HG03025 (cell line): ENCODE measurements at regions not wholly inside any gene's neighbourhood (a gene's known extent, or its start where the extent isn't known, plus 50 kb on each side); places are given as distances from the start of the nearest gene placed in this dataset.
"Not testable (repeated sequence)": the region's sequence is repeated elsewhere in the genome, so short reads cannot be mapped to it uniquely, and the experiment has no call there.

Experiments
- ATAC-seq: cut with Tn5 transposase; IDR thresholded peaks from one replicate; pipeline ENCODE4 v1.9.1; 2021; ENCODE audit warnings: mild to moderate bottlenecking, moderate library complexity; ENCODE audit not compliant: unreplicated experiment, low FRiP score

- no peak for ATAC-seq
These were observed 272.8 kb upstream of the SLC30A5 start for GRCh38 chr5:68821056-68821455.

- ATAC-seq: no peak
These were observed 271.0 kb upstream of the SLC30A5 start for GRCh38 chr5:68822796-68823195.

- ATAC-seq: no peak
These were observed 270.5 kb upstream of the SLC30A5 start for GRCh38 chr5:68823301-68823700.

GRCh38 chr5:68830377-68830898, 263.4 kb upstream of the SLC30A5 start:
- ATAC-seq: no peak

DNA sequence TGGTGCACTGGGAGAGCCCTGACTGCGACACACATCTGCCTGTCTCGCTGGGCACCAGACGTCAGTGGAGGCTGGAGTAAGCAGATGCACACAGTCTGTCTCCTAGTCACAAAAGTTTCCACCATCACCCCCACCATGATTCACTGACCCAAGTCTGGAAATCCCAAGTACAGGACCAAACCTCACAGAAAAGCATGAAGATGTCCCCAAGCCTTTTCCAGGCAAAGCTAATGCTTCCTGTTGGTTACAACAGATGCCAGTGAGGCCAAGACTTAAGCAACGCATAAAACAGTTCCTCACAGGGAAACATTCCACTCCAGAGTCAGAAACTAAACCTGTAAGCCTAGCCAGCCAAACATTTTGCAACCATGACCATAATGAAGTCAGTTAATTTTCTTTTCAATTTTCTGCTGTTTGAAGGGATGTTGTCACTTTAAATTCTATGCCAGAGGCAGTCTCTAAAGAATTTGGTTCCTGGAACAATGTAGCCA, 259.3 kb upstream of the SLC30A5 start:
- ATAC-seq: no peak

GRCh38 chr5:68838157-68838718, 255.6 kb upstream of the SLC30A5 start:
- no peak for ATAC-seq

DNA sequence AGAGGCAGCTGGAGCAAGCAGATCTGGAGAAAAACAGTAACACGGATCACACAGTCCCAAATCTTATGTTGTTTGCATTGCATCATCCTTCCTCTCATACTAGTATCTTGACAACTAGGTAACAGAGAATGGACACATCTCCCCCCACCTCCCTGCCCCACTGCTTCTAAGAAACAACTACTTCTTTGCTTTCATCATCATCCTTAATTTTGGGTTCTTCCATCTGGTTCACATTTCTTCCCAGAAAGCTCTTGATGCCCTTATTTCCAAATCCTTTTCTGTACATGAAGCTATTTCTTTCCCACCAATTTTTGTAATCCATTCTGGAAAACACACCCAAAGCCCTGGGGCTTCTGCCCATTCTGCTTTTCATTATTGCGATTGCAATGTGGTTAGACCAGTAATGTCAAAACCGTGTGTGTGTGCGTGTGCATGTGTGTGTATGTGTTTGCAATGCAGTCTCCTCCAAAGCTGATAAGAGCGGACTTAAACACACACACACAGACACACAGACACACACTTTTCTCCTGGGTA, 254.7 kb upstream of the SLC30A5 start:
- no peak for ATAC-seq

DNA sequence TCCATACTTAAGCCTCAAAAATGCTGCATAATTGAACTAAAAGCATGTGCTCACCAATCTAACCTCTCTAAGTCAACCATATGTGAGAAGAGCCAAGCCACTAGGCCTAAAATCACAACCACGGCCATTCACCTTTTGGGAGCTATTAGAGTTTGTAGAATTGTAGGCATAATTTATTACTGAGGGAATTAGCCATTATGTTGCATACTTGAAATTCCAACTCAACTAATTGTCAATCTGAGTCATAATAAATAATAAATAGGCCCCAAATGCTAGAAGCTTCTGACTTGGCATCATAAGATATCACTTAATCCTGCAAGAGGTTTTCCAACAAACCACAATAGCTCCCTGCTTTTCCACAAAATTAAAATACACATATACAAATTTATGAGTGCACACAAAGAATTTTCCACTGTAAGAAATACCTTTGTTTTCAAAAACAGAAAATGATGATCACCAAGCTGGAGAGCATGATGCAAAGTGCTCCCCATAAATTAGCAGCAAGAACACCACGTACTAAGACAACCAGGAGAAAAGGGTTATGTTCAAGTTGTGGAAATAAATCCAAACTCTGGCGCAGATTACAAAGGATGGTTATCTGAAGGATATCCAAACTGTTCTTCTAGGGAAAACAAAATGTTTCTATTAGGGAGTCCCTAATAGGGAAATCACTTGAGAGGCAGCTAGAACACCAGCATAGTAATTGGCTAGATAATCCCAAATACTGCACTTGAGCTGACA, 250.0 kb upstream of the SLC30A5 start:
- ATAC-seq: no peak

DNA sequence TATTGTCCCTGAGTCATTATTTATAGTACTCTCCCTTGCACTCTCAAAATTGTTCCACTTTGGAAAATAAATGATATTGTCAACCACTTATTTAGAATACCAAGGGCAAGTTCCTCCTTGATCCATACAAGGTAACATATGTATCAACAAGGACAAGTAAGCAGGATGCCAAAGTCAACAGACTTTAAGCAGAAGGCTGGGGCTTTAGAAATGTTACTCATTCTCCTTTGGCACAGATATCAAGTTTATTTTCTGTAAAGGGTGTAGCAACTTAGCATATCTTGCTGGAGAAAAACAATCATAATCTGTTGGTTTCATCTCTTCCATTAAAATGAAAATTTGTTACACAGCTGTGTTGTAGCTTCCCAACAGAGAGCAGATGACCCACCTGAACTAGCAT, 248.7 kb upstream of the SLC30A5 start:
- ATAC-seq: no peak

- ATAC-seq: no peak
These were observed 247.0 kb upstream of the SLC30A5 start for GRCh38 chr5:68846828-68847227.

DNA sequence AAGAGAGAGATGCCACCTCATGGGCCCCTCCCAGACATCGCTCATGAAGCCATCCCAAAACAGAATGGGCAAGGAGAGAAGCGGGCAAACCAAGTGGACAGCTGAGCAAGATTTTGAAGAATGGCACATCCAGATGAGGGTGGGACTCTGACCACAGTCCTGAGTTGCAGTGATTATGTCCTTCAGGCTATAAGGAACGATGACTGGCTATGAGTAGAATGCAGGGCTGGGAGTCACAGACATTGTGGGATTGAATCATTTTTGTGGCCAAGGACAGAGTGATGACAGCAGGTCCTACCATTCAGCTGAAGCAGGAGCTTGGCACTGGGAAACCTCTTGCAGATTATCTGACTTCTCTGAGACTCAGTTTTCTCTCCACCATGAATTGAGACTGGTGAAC, 245.7 kb upstream of the SLC30A5 start:
- ATAC-seq: no peak

- no peak for ATAC-seq
These were observed 244.7 kb upstream of the SLC30A5 start for GRCh38 chr5:68849103-68849502.

GRCh38 chr5:68849906-68850305, 243.9 kb upstream of the SLC30A5 start:
- no peak for ATAC-seq

DNA sequence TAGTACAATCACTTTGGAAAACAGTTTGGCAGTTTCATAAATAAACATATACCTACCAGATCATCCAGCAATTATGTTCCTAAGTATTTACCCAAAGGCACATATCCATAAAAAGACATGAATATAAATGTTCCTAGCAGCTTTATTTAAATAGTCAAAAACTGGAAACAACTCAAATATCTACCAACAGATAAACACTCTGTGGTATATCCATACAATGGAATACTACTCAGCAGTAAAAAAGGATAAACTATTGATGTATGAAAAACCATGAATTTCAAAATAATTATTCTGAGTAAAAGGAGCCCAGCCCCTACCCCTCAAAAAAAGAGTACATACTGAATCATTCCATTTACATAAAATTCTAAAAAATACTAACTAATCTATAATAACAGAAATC, 232.7 kb upstream of the SLC30A5 start:
- no peak for ATAC-seq

DNA sequence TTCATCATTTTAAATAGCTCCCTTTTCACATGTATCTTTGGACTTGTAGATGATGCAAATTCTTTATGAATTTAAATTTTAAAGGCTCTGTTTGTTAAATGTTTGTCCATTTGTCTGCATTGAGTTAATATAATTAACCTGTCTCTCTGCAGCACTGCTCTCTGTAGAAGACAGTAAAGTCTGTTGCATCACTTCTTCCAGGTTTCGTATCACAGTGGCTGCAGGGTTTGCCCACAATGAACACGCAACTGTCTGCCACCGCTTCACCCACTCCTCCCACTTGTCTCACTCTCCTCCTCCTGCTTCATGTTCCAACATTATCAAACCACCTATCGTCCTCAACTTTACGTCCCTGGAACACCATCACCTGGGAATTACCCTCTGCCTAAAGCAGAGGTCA, 231.3 kb upstream of the SLC30A5 start:
- no peak for ATAC-seq

GRCh38 chr5:68865192-68865591, 228.6 kb upstream of the SLC30A5 start:
- ATAC-seq: not testable (repeated sequence)

GRCh38 chr5:68872088-68872839, 221.6 kb upstream of the SLC30A5 start:
- no peak for ATAC-seq

DNA sequence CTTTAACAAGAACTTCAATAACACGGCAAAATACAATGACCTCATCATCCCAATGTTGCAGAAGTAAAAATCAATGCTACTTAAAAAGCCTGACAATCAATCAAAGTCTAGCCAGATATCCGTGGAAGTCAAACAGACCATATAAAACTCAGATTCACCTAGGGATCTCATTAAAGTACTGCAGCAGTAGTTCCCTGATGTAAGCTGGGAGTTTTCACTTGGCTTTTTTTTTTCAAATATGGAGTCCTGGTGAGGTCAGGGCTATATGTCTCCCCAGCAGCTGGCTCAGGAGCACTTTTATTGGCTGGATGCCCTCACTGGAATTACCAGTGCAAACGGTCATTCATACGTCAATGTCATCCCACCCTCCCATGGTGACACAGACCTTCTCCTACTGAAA, 220.6 kb upstream of the SLC30A5 start:
- no peak for ATAC-seq

- ATAC-seq: no peak
These were observed 218.5 kb upstream of the SLC30A5 start for GRCh38 chr5:68875351-68875750.

GRCh38 chr5:68883436-68883835, 210.4 kb upstream of the SLC30A5 start:
- no peak for ATAC-seq

DNA sequence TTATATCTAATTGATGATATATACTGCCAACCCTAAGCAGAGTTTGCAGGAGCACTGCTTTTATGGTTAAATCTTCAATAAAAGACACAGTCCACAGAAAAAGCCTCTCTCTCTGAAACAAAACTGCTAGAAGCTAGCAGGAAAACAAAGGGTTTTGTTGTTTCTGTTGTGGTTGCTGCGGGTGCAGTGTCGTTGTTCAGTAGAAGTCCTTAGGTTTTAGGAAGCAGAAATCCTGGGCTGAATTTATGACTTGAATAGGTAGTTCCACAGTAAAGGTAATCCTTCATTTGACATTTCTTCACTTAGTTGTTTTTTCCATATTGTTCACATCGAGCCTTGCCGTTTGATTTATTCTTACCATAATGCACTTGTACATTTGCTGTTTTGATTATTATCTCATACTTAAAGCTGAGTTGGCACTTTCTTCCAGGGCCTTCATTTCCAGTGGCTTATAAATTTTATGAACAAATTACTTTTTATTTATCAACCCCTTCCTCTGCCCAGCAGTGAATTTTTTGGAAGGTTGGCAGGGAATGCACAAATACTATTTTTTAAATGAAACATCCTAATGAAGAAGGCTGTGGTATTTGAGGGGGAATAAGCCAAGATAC, 209.6 kb upstream of the SLC30A5 start:
- no peak for ATAC-seq
